ENCODE measurements at regions not wholly inside any gene's neighbourhood (a gene's known extent, or its start where the extent isn't known, plus 50 kb on each side); places are given as distances from the start of the nearest gene placed in this dataset.

DNA sequence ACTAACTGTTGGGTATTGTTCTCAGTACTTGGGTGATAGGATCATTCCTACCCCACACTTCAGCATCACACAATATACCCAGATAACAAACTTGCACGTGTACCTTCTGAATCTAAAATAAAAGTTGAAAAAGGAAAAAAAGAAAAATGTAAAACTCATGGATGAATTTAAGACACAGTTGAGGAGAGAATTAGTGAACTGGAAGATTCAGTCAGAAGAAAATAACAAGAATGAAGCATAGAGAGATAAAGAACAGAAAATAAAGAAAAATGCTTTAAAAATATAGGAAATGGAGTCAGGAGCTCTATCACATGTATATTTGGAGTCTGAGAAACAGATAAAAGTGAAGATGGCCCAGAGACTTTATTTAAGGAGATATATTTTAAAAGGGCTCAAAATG is 90.4 kb upstream of the SALL3 start:
- Histone ChIP-seq H3K36me3 (no peaks in the 10 kb centered on the region), H3K4me3 (no peak overlapping the region), H3K27me3 (no peaks in the 10 kb centered on the region), H3K9me3 (peaks cover 15 to 18% of the 10 kb centered on the region in 2 donors), H3K4me1 (no peaks in the 10 kb centered on the region), H3K27ac (no peak overlapping the region)
- intact Hi-C loops (cut with DNase I; ENCODE audit: low total_unique reads) (no loop called here), in situ Hi-C loops (cut with MboI; ENCODE audit: low pct_ligation_motif_present in 1 of 4, low pct_unique_long_range_greater_than_20kb in 1 of 4, low sequenced_read_pairs in 3 of 4) (no loop called here)
- TF ChIP-seq POLR2AphosphoS5 (IDR thresholded peaks at IDR 0.05), result no peak
- TF ChIP-seq EP300 (IDR thresholded peaks at IDR 0.05; ENCODE audit: low read depth), result no peak
- no peak for TF ChIP-seq POLR2A (IDR thresholded peaks at IDR 0.05)
- TF ChIP-seq, protein P1, sequence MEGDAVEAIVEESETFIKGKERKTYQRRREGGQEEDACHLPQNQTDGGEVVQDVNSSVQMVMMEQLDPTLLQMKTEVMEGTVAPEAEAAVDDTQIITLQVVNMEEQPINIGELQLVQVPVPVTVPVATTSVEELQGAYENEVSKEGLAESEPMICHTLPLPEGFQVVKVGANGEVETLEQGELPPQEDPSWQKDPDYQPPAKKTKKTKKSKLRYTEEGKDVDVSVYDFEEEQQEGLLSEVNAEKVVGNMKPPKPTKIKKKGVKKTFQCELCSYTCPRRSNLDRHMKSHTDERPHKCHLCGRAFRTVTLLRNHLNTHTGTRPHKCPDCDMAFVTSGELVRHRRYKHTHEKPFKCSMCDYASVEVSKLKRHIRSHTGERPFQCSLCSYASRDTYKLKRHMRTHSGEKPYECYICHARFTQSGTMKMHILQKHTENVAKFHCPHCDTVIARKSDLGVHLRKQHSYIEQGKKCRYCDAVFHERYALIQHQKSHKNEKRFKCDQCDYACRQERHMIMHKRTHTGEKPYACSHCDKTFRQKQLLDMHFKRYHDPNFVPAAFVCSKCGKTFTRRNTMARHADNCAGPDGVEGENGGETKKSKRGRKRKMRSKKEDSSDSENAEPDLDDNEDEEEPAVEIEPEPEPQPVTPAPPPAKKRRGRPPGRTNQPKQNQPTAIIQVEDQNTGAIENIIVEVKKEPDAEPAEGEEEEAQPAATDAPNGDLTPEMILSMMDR (IDR thresholded peaks at IDR 0.05), result no peak
- WGBS, 2 donors (ENCODE audit: low coverage in 1 of 2), result 83 to 89% methylated on average over 1 of the region's 1 CpG
- DNase-seq, result no peak

- 94% methylated on average over 3 of the region's 3 CpGs; no CpG with 5 or more reads in 1 of the 2 donors for WGBS, 2 donors (ENCODE audit: low coverage in 1 of 2)
- no peak overlapping the region for H3K27ac ChIP-seq
- no peaks in the 10 kb centered on the region for H3K4me1 ChIP-seq
- no peak overlapping the region for H3K4me3 ChIP-seq
- H3K36me3 ChIP-seq, result no peaks in the 10 kb centered on the region
- peaks cover 11 to 15% of the 10 kb centered on the region in 2 donors for H3K9me3 ChIP-seq
- no peak for DNase-seq
- no peak for TF ChIP-seq POLR2AphosphoS5 (IDR thresholded peaks at IDR 0.05)
- no peak for TF ChIP-seq POLR2A (IDR thresholded peaks at IDR 0.05)
- TF ChIP-seq, protein P1 (IDR thresholded peaks at IDR 0.05), result no peak
- no peak for TF ChIP-seq EP300 (IDR thresholded peaks at IDR 0.05; ENCODE audit: low read depth)
- intact Hi-C loops (cut with DNase I; ENCODE audit: low total_unique reads) (no loop called here), in situ Hi-C loops (cut with MboI; ENCODE audit: low pct_ligation_motif_present in 1 of 4, low pct_unique_long_range_greater_than_20kb in 1 of 4, low sequenced_read_pairs in 3 of 4) (no loop called here)
- no peaks in the 10 kb centered on the region for H3K27me3 ChIP-seq
These were observed 89.2 kb upstream of the SALL3 start for GRCh38 chr18:78890388-78890787.

GRCh38 chr18:78891185-78891762 is 88.3 kb upstream of the SALL3 start:
- no peak for DNase-seq
- TF ChIP-seq POLR2AphosphoS5 (IDR thresholded peaks at IDR 0.05) (no peak), POLR2A (IDR thresholded peaks at IDR 0.05) (no peak), EP300 (IDR thresholded peaks at IDR 0.05; ENCODE audit: low read depth) (no peak)
- TF ChIP-seq, protein P1 (IDR thresholded peaks at IDR 0.05), result no peak

GRCh38 chr18:78892177-78892576 is 87.4 kb upstream of the SALL3 start:
- peaks cover 11 to 15% of the 10 kb centered on the region in 2 donors for H3K9me3 ChIP-seq
- in situ Hi-C loops (cut with MboI; ENCODE audit: low pct_ligation_motif_present in 1 of 4, low pct_unique_long_range_greater_than_20kb in 1 of 4, low sequenced_read_pairs in 3 of 4), result no loop called here
- TF ChIP-seq EP300 (IDR thresholded peaks at IDR 0.05; ENCODE audit: low read depth) (no peak), POLR2A (IDR thresholded peaks at IDR 0.05) (no peak), POLR2AphosphoS5 (IDR thresholded peaks at IDR 0.05) (no peak)
- TF ChIP-seq, protein P1 (IDR thresholded peaks at IDR 0.05), result no peak
- no peaks in the 10 kb centered on the region for H3K36me3 ChIP-seq
- no peaks in the 10 kb centered on the region for H3K27me3 ChIP-seq
- no peak for DNase-seq
- H3K4me1 ChIP-seq, result no peaks in the 10 kb centered on the region
- H3K27ac ChIP-seq, result no peak overlapping the region
- H3K4me3 ChIP-seq, result no peak overlapping the region
- intact Hi-C loops (cut with DNase I; ENCODE audit: low total_unique reads), result no loop called here
- WGBS, 2 donors (ENCODE audit: low coverage in 1 of 2), result 88 to 97% methylated on average over 10 to 13 of the region's 13 CpGs

More at GRCh38 chr18:78891185-78891762, 88.3 kb upstream of the SALL3 start:
- in situ Hi-C loops (cut with MboI; ENCODE audit: low pct_ligation_motif_present in 1 of 4, low pct_unique_long_range_greater_than_20kb in 1 of 4, low sequenced_read_pairs in 3 of 4) (no loop called here), intact Hi-C loops (cut with DNase I; ENCODE audit: low total_unique reads) (no loop called here)
- H3K27ac ChIP-seq, result no peak overlapping the region
- no peaks in the 10 kb centered on the region for H3K27me3 ChIP-seq
- WGBS, 2 donors (ENCODE audit: low coverage in 1 of 2), result 30 to 73% methylated on average over 2 to 4 of the region's 4 CpGs
- H3K9me3 ChIP-seq, result peaks cover 11 to 15% of the 10 kb centered on the region in 2 donors
- H3K4me3 ChIP-seq, result no peak overlapping the region
- no peaks in the 10 kb centered on the region for H3K36me3 ChIP-seq
- H3K4me1 ChIP-seq, result no peaks in the 10 kb centered on the region
